Bronchial epithelial cell (primary cell): ENCODE measurements at regions not wholly inside any gene's neighbourhood (a gene's known extent, or its start where the extent isn't known, plus 50 kb on each side); places are given as distances from the start of the nearest gene placed in this dataset.

Experiments used
- DNase-seq: peaks from one replicate; pipeline ENCODE4 v3.0.0-alpha.2; 2010; ENCODE audit warnings: low read depth
- FAIRE-seq: peaks from 2 replicates; lab custom pipeline; 2011; peaks lifted over from hg19 to GRCh38; lab: Jason Lieb, UNC
- H3K27me3 ChIP-seq: 2 replicates; pipeline ENCODE4 v1.5.1; 2011; ENCODE audit warnings: low read length; ENCODE audit not compliant: control insufficient read depth, insufficient read depth
- H3K36me3 ChIP-seq: 2 replicates; pipeline ENCODE4 v1.5.1; 2011; ENCODE audit warnings: low read length; ENCODE audit not compliant: control insufficient read depth, insufficient read depth
- H3K4me3 ChIP-seq: 2 replicates; pipeline ENCODE4 v1.5.1; 2011; ENCODE audit warnings: mild to moderate bottlenecking, low read depth, low read length, control low read depth
- TF ChIP-seq, protein P1 (sequence below): IDR thresholded peaks from 2 replicates; pipeline ENCODE4 v1.5.1; 2011; ENCODE audit warnings: mild to moderate bottlenecking, moderate library complexity, low read length, control low read depth, inconsistent platforms; ENCODE audit not compliant: insufficient read depth, severe bottlenecking

DNA sequence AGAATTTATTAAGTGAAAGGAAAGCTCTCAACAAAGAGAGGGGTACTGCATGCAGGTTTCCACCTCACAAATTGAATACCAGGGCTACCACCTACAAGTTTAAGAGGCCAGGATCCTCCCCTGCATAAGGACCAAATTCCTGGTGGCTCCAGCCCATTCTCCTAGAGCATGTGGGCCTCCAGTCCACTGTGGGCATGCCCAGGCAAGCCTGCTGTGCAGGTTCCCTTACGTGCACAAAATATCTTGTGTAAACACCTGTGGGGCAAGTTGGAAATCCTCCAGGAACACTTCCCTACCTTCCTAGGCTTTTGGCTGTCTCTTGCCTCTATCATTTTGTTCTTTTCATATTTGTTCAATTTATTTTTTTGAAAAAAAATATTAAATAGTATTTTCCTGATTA is 724.3 kb downstream of the ARAP2 start:
- TF ChIP-seq, protein P1, sequence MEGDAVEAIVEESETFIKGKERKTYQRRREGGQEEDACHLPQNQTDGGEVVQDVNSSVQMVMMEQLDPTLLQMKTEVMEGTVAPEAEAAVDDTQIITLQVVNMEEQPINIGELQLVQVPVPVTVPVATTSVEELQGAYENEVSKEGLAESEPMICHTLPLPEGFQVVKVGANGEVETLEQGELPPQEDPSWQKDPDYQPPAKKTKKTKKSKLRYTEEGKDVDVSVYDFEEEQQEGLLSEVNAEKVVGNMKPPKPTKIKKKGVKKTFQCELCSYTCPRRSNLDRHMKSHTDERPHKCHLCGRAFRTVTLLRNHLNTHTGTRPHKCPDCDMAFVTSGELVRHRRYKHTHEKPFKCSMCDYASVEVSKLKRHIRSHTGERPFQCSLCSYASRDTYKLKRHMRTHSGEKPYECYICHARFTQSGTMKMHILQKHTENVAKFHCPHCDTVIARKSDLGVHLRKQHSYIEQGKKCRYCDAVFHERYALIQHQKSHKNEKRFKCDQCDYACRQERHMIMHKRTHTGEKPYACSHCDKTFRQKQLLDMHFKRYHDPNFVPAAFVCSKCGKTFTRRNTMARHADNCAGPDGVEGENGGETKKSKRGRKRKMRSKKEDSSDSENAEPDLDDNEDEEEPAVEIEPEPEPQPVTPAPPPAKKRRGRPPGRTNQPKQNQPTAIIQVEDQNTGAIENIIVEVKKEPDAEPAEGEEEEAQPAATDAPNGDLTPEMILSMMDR, result no peak
- peak; percentile 86 for DNase-seq

DNA sequence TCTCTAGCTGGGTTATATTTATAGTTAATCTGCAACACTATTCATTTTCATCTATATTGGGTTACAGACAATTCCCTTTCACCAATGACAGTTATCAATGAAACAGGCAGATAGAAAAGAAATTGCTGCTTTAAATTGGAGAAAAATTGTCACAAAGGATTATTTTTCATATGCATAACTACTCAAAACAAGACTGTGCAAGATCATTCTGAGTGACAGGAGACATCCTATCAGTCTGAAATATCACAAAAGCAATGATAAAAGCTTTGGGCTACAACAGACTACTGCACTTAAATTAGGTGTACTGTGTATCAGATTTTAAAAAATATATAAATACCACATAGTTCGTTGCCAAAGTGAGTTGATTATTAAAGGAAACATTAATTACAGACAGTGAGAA is 722.6 kb downstream of the ARAP2 start:
- FAIRE-seq (no peak), DNase-seq (no peak)
- H3K4me3 ChIP-seq, result no peak overlapping the region
- TF ChIP-seq, protein P1, result no peak
- no peaks in the 10 kb centered on the region for H3K27me3 ChIP-seq
- H3K36me3 ChIP-seq, result no peaks in the 10 kb centered on the region

More for the DNA sequence above, 724.3 kb downstream of the ARAP2 start:
- no peak for FAIRE-seq
- H3K36me3 ChIP-seq, result no peaks in the 10 kb centered on the region
- H3K4me3 ChIP-seq, result no peak overlapping the region
- H3K27me3 ChIP-seq, result no peaks in the 10 kb centered on the region

DNA sequence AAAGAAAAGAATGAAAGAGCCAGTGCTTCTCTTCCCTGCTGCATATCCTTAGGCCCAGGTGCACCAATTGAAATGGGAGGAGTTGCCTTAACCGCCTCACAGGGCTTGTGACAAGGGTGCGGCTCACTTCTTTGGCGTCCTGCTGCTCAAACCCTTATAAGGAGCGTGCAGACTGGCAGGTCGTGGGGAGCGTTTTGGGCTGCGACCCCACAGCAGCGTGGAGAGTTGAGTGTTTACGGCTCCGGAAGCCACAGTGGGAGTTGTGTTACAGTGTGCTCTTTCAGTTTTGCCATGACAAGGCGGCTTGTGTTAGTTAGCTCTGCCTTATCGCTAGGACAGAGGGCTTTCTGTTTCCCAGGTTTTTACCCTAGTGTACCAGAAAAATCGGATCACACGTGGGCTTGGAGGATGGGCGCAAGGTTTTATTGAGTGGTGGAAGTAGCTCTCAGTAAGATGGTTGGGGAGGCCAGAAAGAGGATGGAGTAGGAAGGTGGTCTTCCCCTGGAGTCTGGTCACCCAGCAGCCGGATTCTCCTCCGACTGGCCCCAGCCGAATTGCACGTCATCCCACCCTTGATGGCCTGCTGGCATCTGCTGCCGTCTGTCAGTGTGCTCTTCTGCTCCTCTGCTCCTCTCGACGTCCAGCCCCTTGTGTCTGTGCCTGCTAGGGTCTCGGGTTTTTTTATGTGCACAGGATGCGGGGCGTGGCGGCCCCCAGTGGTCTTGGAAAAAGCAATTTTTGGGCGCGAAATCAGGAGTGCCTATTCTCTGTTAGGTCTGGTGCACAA is 718.9 kb downstream of the ARAP2 start:
- H3K36me3 ChIP-seq, result no peaks in the 10 kb centered on the region
- no peak overlapping the region for H3K4me3 ChIP-seq
- TF ChIP-seq, protein P1, result no peak
- H3K27me3 ChIP-seq, result no peaks in the 10 kb centered on the region
- FAIRE-seq, result no peak
- no peak for DNase-seq

DNA sequence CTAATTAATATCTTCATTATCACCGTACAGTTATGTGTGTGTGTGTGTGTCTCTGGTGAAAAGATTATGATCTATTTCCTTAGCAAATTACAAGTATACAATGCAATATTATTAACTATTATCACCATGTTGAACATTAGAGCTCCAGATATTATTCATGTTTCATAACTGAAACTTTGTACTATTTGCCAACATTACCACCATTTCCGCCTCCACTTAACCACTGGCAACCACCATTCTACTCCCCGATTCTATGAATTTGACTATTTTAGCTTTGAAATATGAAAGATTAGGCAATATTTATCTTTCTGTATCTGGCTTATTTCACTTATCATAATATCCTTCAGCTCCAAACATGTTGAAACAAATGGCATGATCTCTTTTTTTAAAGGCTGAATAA is 717.9 kb downstream of the ARAP2 start:
- FAIRE-seq, result no peak
- no peak for DNase-seq
- TF ChIP-seq, protein P1, result no peak
- H3K4me3 ChIP-seq, result no peak overlapping the region
- no peaks in the 10 kb centered on the region for H3K36me3 ChIP-seq
- no peaks in the 10 kb centered on the region for H3K27me3 ChIP-seq

DNA sequence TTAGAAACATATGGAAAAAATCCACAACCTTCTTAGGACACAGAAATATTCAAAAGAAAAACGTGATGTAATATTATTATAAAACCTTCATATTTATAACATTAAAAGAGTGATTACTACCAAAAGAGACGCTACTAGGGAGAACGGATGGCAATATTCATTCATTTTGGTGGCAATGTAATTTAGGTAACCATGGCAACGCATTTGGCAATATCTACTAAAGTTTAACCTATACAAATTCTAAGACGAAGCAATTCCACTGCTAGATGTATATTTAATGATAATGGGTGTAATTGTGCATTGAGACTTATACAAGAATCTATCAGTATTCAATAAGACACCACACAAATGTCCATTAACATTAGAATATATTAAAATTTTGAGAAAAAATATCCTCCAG is 709.4 kb downstream of the ARAP2 start:
- no peak for FAIRE-seq
- no peak overlapping the region for H3K4me3 ChIP-seq
- TF ChIP-seq, protein P1, result no peak
- H3K36me3 ChIP-seq, result no peaks in the 10 kb centered on the region
- DNase-seq, result no peak
- H3K27me3 ChIP-seq, result no peaks in the 10 kb centered on the region

DNA sequence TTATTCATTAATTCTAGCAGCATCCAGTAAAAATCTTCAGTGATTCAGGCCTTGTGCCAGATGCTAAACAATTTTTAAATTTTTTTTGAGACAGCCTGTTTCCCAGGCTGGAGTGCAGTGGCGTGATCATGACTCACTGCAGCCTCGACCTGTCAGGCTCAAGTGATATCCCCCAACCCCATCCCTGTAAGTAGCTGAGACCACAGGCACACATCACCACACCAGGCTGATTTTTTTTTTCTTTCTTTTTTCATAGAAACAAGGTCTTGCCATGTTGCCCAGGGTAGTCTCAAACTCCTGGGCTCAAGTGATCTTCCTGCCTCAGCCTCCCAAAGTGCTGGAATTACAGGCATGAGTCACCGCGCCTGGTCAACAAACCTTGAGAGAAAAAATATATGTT is 705.5 kb downstream of the ARAP2 start:
- no peak for DNase-seq
- Histone ChIP-seq H3K36me3 (no peaks in the 10 kb centered on the region), H3K27me3 (no peaks in the 10 kb centered on the region), H3K4me3 (no peak overlapping the region)
- TF ChIP-seq, protein P1, result no peak
- FAIRE-seq, result no peak
